HepG2 (cell line): ENCODE measurements at regions not wholly inside any gene's neighbourhood (a gene's known extent, or its start where the extent isn't known, plus 50 kb on each side); places are given as distances from the start of the nearest gene placed in this dataset.

Experiments used
- ATAC-seq: fragments of 200-7000 bp; cut with Tn5 transposase; 3 replicates; pipeline ENCODE4 v1.9.1; 2020; ENCODE audit warnings: mild to moderate bottlenecking, moderate library complexity
- BruUV-seq: library from RNA; stranded (reverse); fragments of 400-500 nt; replicated peaks from 2 replicates; lab custom pipeline; 2021; lab: Mats Ljungman, UMichigan
- CTCF ChIA-PET: fragments of 300-600 bp; formaldehyde crosslinking; extraction: SDS; loops from one replicate; lab custom pipeline; 2021; ENCODE audit warnings: low total read pairs, inconsistent platforms, low intra/inter-chr PET ratio; lab: Yijun Ruan, JAX
- POLR2A ChIA-PET: fragments of 350-600 bp; sonication (Branson Sonifier 250); formaldehyde crosslinking; loops from one replicate; lab custom pipeline; 2020; ENCODE audit warnings: antibody characterized with exemption, inconsistent platforms; lab: Yijun Ruan, JAX
- DNase-seq: peaks from one replicate; pipeline ENCODE4 v3.0.0-alpha.2; 2015; ENCODE audit warnings: low spot score
- FAIRE-seq: peaks from 3 replicates; lab custom pipeline; 2011; peaks lifted over from hg19 to GRCh38; lab: Jason Lieb, UNC
- H2AFZ ChIP-seq: one replicate; pipeline ENCODE4 v1.6.1; 2011; ENCODE audit warnings: low read length, inconsistent platforms
- H3K27ac ChIP-seq: fragments of 300-600 bp; 3 replicates; pipeline ENCODE4 v1.8.0; 2011; ENCODE audit warnings: mixed run types, mild to moderate bottlenecking, mixed read lengths, low read length, inconsistent platforms; ENCODE audit not compliant: insufficient read depth; ENCODE audit errors: extremely low read length
- H3K27me3 ChIP-seq, 2 experiments: fragments of 200-600 bp in 1 of 2; 2 replicates in 1 of 2; 3 replicates in 1 of 2; pipeline versions ENCODE4 v1.6.0 to v1.8.0; 2011; ENCODE audit warnings: low read length in 2 of 2, mild to moderate bottlenecking in 2 of 2, moderate library complexity in 2 of 2, inconsistent platforms in 1 of 2; ENCODE audit not compliant: insufficient read depth in 2 of 2, control insufficient read depth in 1 of 2
- H3K36me3 ChIP-seq, 2 experiments: fragments of 200-600 bp in 1 of 2; replicated peaks in 1 of 2; 2 replicates in 1 of 2; 3 replicates in 1 of 2; pipeline versions ENCODE4 v1.5.1 to v1.8.0; 2011; ENCODE audit warnings: low read length in 2 of 2, inconsistent platforms in 1 of 2; ENCODE audit not compliant: insufficient read depth in 2 of 2, control insufficient read depth in 1 of 2
- H3K4me1 ChIP-seq: 2 replicates; pipeline ENCODE4 v1.5.1; 2012; ENCODE audit warnings: low read length, inconsistent platforms; ENCODE audit not compliant: insufficient read depth
- H3K4me2 ChIP-seq: 2 replicates; pipeline ENCODE4 v1.6.0; 2011; ENCODE audit warnings: low read depth, low read length, inconsistent platforms
- H3K4me3 ChIP-seq, 3 experiments: fragments of 200-600 bp in 1 of 3; sonication (generic), shearing (Covaris generic) in 1 of 3; replicated peaks in 1 of 3; 2 replicates each; pipeline ENCODE4 v1.5.1; 2011 to 2016; ENCODE audit warnings: low read length in 3 of 3, inconsistent platforms in 2 of 3, low read depth in 2 of 3, mild to moderate bottlenecking in 2 of 3, control low read depth in 1 of 3, mixed read lengths in 1 of 3; ENCODE audit not compliant: insufficient read depth in 1 of 3
- H3K79me2 ChIP-seq: one replicate; pipeline ENCODE4 v1.6.1; 2011; ENCODE audit warnings: low read length, inconsistent platforms; ENCODE audit not compliant: insufficient read depth
- H3K9ac ChIP-seq: 2 replicates; pipeline ENCODE4 v1.6.0; 2011; ENCODE audit warnings: mild to moderate bottlenecking, low read depth, low read length, inconsistent platforms; ENCODE audit not compliant: insufficient read depth
- H3K9me3 ChIP-seq: 2 replicates; pipeline ENCODE4 v1.5.1; 2012; ENCODE audit warnings: mild to moderate bottlenecking, low read length
- H4K20me1 ChIP-seq: 2 replicates; pipeline ENCODE4 v1.6.0; 2011; ENCODE audit warnings: inconsistent platforms, mild to moderate bottlenecking, low read length, moderate library complexity; ENCODE audit not compliant: insufficient read depth
- BRF2 ChIP-seq: sonication (generic); formaldehyde crosslinking; IDR thresholded peaks from 2 replicates; pipeline ENCODE4 v1.8.1; 2022; ENCODE audit warnings: mild to moderate bottlenecking, missing genetic modification reagents
- HNRNPL ChIP-seq: fragments of 200-400 bp; formaldehyde crosslinking; IDR thresholded peaks from 2 replicates; pipeline ENCODE4 v1.6.1; 2017; ENCODE audit warnings: mild to moderate bottlenecking, low read depth, low read length
- KDM2A ChIP-seq: sonication (generic); formaldehyde crosslinking; IDR thresholded peaks from 2 replicates; pipeline ENCODE4 v1.4.0; 2020; ENCODE audit warnings: low read depth, missing genetic modification reagents, borderline replicate concordance
- MXD4 ChIP-seq: IDR thresholded peaks from 2 replicates; pipeline ENCODE4 v1.6.1; 2016; ENCODE audit warnings: mild to moderate bottlenecking, missing biosample characterization, missing genetic modification reagents
- SMAD9 ChIP-seq: sonication (generic); formaldehyde crosslinking; IDR thresholded peaks from 2 replicates; pipeline ENCODE4 v1.5.1; 2020; ENCODE audit warnings: mild to moderate bottlenecking, missing genetic modification reagents
- SMYD3 ChIP-seq: sonication (generic); formaldehyde crosslinking; IDR thresholded peaks from 2 replicates; pipeline ENCODE4 v1.8.1; 2023; ENCODE audit warnings: mild to moderate bottlenecking, missing genetic modification reagents
- YY1 ChIP-seq: IDR thresholded peaks from 2 replicates; pipeline ENCODE4 v1.6.1; 2011; ENCODE audit warnings: low read length, low read depth, moderate library complexity, mild to moderate bottlenecking; ENCODE audit not compliant: insufficient read depth, insufficient replicate concordance
- ZNF431 ChIP-seq: sonication (generic); formaldehyde crosslinking; IDR thresholded peaks from 2 replicates; pipeline ENCODE4 v1.9.0; 2022; ENCODE audit warnings: missing genetic modification reagents, low read depth, mild to moderate bottlenecking, borderline replicate concordance
- ZNF607 ChIP-seq: sonication (generic); formaldehyde crosslinking; IDR thresholded peaks from 2 replicates; pipeline ENCODE4 v1.5.1; 2020; ENCODE audit warnings: missing genetic modification reagents, mild to moderate bottlenecking, borderline replicate concordance
- WGBS: methylation state at CpG from one replicate; pipeline ENCODE4 v1.1.6; 2017; ENCODE audit warnings: low lambda C conversion rate; 5-methylcytosine and 5-hydroxymethylcytosine counted together
- in situ Hi-C: cut with HindIII; loops from 2 replicates; pipeline ENCODE4 v1.10.0; 2017; ENCODE audit warnings: low pct_unique_long_range_greater_than_20kb; ENCODE audit not compliant: extremely low pct_ligation_motif_present
- intact Hi-C: fragments of 100-400 bp; cut with micrococcal nuclease; formaldehyde crosslinking; loops from one replicate; pipeline ENCODE4 v1.10.0; 2022; ENCODE audit not compliant: unreplicated experiment
- TF ChIP-seq, protein P1 (sequence below): IDR thresholded peaks from 2 replicates; pipeline ENCODE4 v1.6.1; 2012; ENCODE audit warnings: inconsistent platforms
- TF ChIP-seq, protein P2 (sequence below), 2 experiments: sonication (generic) in 1 of 2; formaldehyde crosslinking in 1 of 2; IDR thresholded peaks; 2 replicates each; pipeline versions ENCODE4 v1.6.1 to v1.9.0; 2014 to 2022; ENCODE audit warnings: antibody characterized with exemption in 1 of 2, borderline replicate concordance in 1 of 2, inconsistent platforms in 1 of 2, low read depth in 1 of 2, missing genetic modification reagents in 1 of 2
- TF ChIP-seq, protein P3 (sequence below): sonication (generic); formaldehyde crosslinking; IDR thresholded peaks from 2 replicates; pipeline ENCODE4 v1.4.0; 2020; ENCODE audit warnings: mild to moderate bottlenecking, missing genetic modification reagents, borderline replicate concordance
- TF ChIP-seq, protein P4 (sequence below): sonication (generic); formaldehyde crosslinking; IDR thresholded peaks from 2 replicates; pipeline ENCODE4 v1.4.0; 2020; ENCODE audit warnings: missing genetic modification reagents

- H3K4me2 ChIP-seq: no peak overlapping the region
- no peak for FAIRE-seq
- H2AFZ ChIP-seq: no peak overlapping the region
- ChIA-PET POLR2A (no interaction called here), CTCF (no interaction called here)
- H4K20me1 ChIP-seq: no peaks in the 10 kb centered on the region
- no peak overlapping the region for H3K4me3 ChIP-seq
- H3K9ac ChIP-seq: no peak overlapping the region
- DNase-seq: no peak
- intact Hi-C loops: no loop called here
- ATAC-seq: peak; percentile 13; the same call in 1 of the 3 replicates
- H3K36me3 ChIP-seq: no peaks in the 10 kb centered on the region
- H3K9me3 ChIP-seq: no peaks in the 10 kb centered on the region
- no peaks in the 10 kb centered on the region for H3K27me3 ChIP-seq
- no peak overlapping the region for H3K27ac ChIP-seq
- no TSS peak for BruUV-seq
- H3K4me1 ChIP-seq: no peaks in the 10 kb centered on the region
- no peaks in the 10 kb centered on the region for H3K79me2 ChIP-seq
- 41% methylated on average over 5 of the region's 5 CpGs for WGBS
- in situ Hi-C loops: no loop called here
- TF ChIP-seq YY1 (no peak), HNRNPL (no peak), ZNF607 (CRISPR knock-in tag) (no peak), ZNF431 (CRISPR knock-in tag) (no peak), MXD4 (CRISPR knock-in tag) (no peak), SMYD3 (CRISPR knock-in tag) (no peak), KDM2A (no peak), SMAD9 (CRISPR knock-in tag) (no peak), BRF2 (no peak)
- TF ChIP-seq, protein P1, sequence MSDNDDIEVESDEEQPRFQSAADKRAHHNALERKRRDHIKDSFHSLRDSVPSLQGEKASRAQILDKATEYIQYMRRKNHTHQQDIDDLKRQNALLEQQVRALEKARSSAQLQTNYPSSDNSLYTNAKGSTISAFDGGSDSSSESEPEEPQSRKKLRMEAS: no peak
- TF ChIP-seq, protein P2, sequence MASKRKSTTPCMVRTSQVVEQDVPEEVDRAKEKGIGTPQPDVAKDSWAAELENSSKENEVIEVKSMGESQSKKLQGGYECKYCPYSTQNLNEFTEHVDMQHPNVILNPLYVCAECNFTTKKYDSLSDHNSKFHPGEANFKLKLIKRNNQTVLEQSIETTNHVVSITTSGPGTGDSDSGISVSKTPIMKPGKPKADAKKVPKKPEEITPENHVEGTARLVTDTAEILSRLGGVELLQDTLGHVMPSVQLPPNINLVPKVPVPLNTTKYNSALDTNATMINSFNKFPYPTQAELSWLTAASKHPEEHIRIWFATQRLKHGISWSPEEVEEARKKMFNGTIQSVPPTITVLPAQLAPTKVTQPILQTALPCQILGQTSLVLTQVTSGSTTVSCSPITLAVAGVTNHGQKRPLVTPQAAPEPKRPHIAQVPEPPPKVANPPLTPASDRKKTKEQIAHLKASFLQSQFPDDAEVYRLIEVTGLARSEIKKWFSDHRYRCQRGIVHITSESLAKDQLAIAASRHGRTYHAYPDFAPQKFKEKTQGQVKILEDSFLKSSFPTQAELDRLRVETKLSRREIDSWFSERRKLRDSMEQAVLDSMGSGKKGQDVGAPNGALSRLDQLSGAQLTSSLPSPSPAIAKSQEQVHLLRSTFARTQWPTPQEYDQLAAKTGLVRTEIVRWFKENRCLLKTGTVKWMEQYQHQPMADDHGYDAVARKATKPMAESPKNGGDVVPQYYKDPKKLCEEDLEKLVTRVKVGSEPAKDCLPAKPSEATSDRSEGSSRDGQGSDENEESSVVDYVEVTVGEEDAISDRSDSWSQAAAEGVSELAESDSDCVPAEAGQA (IDR thresholded peaks at IDR 0.05; ENCODE audit: low read depth): no peak
- TF ChIP-seq, protein P2 (CRISPR knock-in tag; IDR thresholded peaks at IDR 0.05; ENCODE audit: borderline replicate concordance): no peak
- TF ChIP-seq, protein P3, sequence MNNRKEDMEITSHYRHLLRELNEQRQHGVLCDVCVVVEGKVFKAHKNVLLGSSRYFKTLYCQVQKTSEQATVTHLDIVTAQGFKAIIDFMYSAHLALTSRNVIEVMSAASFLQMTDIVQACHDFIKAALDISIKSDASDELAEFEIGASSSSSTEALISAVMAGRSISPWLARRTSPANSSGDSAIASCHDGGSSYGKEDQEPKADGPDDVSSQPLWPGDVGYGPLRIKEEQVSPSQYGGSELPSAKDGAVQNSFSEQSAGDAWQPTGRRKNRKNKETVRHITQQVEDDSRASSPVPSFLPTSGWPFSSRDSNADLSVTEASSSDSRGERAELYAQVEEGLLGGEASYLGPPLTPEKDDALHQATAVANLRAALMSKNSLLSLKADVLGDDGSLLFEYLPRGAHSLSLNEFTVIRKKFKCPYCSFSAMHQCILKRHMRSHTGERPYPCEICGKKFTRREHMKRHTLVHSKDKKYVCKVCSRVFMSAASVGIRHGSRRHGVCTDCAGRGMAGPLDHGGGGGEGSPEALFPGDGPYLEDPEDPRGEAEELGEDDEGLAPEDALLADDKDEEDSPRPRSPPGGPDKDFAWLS (CRISPR knock-in tag): no peak
- TF ChIP-seq, protein P4, sequence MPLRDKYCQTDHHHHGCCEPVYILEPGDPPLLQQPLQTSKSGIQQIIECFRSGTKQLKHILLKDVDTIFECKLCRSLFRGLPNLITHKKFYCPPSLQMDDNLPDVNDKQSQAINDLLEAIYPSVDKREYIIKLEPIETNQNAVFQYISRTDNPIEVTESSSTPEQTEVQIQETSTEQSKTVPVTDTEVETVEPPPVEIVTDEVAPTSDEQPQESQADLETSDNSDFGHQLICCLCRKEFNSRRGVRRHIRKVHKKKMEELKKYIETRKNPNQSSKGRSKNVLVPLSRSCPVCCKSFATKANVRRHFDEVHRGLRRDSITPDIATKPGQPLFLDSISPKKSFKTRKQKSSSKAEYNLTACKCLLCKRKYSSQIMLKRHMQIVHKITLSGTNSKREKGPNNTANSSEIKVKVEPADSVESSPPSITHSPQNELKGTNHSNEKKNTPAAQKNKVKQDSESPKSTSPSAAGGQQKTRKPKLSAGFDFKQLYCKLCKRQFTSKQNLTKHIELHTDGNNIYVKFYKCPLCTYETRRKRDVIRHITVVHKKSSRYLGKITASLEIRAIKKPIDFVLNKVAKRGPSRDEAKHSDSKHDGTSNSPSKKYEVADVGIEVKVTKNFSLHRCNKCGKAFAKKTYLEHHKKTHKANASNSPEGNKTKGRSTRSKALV (CRISPR knock-in tag): no peak
These were observed 172.0 kb downstream of the SCP2D1 start for GRCh38 chr20:18985551-18985950.
